ENCODE measurements at regions not wholly inside any gene's neighbourhood (a gene's known extent, or its start where the extent isn't known, plus 50 kb on each side); places are given as distances from the start of the nearest gene placed in this dataset.

GRCh38 chr12:59867689-59868088, 271.9 kb downstream of the SLC16A7 start (continued):
- TF ChIP-seq EZH2 (IDR thresholded peaks at IDR 0.05; ENCODE audit: low read depth, low read length, severe bottlenecking) (no peak), MAFK (IDR thresholded peaks at IDR 0.05; ENCODE audit: low read depth, low read length) (no peak)
